Colon (tissue), 2 donors: ENCODE measurements at regions not wholly inside any gene's neighbourhood (a gene's known extent, or its start where the extent isn't known, plus 50 kb on each side); places are given as distances from the start of the nearest gene placed in this dataset.
"Not testable (repeated sequence)": the region's sequence is repeated elsewhere in the genome, so short reads cannot be mapped to it uniquely, and the experiment has no call there.

ENCODE experiments used
- FAIRE-seq: peaks from 2 replicates; lab custom pipeline; 2012; peaks lifted over from hg19 to GRCh38; lab: Jason Lieb, UNC
- donor health status: control.
- donor health status: control.

GRCh38 chr4:159410076-159410777, 307.3 kb downstream of the RAPGEF2 start:
- no peak for FAIRE-seq

- FAIRE-seq: no peak
These were observed 308.0 kb downstream of the RAPGEF2 start for GRCh38 chr4:159410891-159411290.

- FAIRE-seq: no peak
These were observed 310.5 kb downstream of the RAPGEF2 start for GRCh38 chr4:159413306-159413943.

GRCh38 chr4:159414305-159414704, 311.4 kb downstream of the RAPGEF2 start:
- FAIRE-seq: no peak

- FAIRE-seq: no peak
These were observed 313.2 kb downstream of the RAPGEF2 start for GRCh38 chr4:159416073-159416472.

GRCh38 chr4:159416996-159417395, 314.1 kb downstream of the RAPGEF2 start:
- no peak for FAIRE-seq

- FAIRE-seq: no peak
These were observed 317.5 kb downstream of the RAPGEF2 start for GRCh38 chr4:159420162-159421057.

- not testable (repeated sequence) for FAIRE-seq
These were observed 318.2 kb downstream of the RAPGEF2 start for GRCh38 chr4:159421058-159421419.

GRCh38 chr4:159422019-159422418, 319.1 kb downstream of the RAPGEF2 start:
- FAIRE-seq: no peak

- FAIRE-seq: no peak
These were observed 319.7 kb downstream of the RAPGEF2 start for GRCh38 chr4:159422626-159423025.

- no peak for FAIRE-seq
These were observed 322.9 kb downstream of the RAPGEF2 start for GRCh38 chr4:159425737-159426305.

GRCh38 chr4:159428293-159428692, 325.4 kb downstream of the RAPGEF2 start:
- FAIRE-seq: no peak

GRCh38 chr4:159428975-159429692, 326.3 kb downstream of the RAPGEF2 start:
- FAIRE-seq: no peak

GRCh38 chr4:159429693-159430035, 326.8 kb downstream of the RAPGEF2 start:
- no peak for FAIRE-seq

- no peak for FAIRE-seq
These were observed 328.0 kb downstream of the RAPGEF2 start for GRCh38 chr4:159430896-159431295.

- FAIRE-seq: no peak
These were observed 329.6 kb downstream of the RAPGEF2 start for GRCh38 chr4:159432436-159432835.

- no peak for FAIRE-seq
These were observed 330.5 kb downstream of the RAPGEF2 start for GRCh38 chr4:159433337-159433736.

- FAIRE-seq: no peak
These were observed 331.4 kb downstream of the RAPGEF2 start for GRCh38 chr4:159434114-159434870.

- no peak for FAIRE-seq
These were observed 332.0 kb downstream of the RAPGEF2 start for GRCh38 chr4:159434871-159435241.

GRCh38 chr4:159435561-159436023, 332.7 kb downstream of the RAPGEF2 start:
- FAIRE-seq: no peak

- FAIRE-seq: no peak
These were observed 341.1 kb downstream of the RAPGEF2 start for GRCh38 chr4:159443975-159444374.
